HG03066 (cell line): ENCODE measurements at regions not wholly inside any gene's neighbourhood (a gene's known extent, or its start where the extent isn't known, plus 50 kb on each side); places are given as distances from the start of the nearest gene placed in this dataset.
A peak's percentile ranks its signal among the peaks of the same experiment; 100 is the strongest.
"Not testable (repeated sequence)": the region's sequence is repeated elsewhere in the genome, so short reads cannot be mapped to it uniquely, and the experiment has no call there.

ENCODE experiments used
- ATAC-seq: cut with Tn5 transposase; IDR thresholded peaks from one replicate; pipeline ENCODE4 v1.9.1; 2021; ENCODE audit warnings: low read depth; ENCODE audit not compliant: unreplicated experiment

DNA sequence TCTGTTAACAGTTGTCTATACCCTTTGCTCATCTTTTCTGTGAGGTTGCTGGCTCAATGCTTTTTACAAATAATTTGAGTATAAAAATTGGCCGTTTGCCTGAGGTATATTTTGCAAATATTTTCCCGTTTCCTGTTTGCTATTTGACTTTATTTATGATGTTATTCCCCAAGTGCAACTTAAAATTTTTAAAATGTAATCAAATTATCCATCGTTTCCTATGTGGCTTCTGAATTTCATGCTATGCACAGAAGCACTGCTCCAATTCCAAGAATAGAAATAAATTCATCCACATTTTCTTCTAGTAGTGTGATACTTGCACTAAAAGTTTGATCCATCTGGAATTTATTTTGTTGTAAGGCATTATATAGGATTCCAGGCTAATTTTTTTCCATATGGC lies 123.6 kb downstream of the ZNF608 start:
- ATAC-seq, result no peak

GRCh38 chr5:124621279-124621678 lies 125.2 kb downstream of the ZNF608 start:
- ATAC-seq, result no peak

GRCh38 chr5:124620743-124621142 lies 125.7 kb downstream of the ZNF608 start:
- ATAC-seq, result no peak

- no peak for ATAC-seq
Measured at GRCh38 chr5:124619121-124619520, 127.3 kb downstream of the ZNF608 start.

DNA sequence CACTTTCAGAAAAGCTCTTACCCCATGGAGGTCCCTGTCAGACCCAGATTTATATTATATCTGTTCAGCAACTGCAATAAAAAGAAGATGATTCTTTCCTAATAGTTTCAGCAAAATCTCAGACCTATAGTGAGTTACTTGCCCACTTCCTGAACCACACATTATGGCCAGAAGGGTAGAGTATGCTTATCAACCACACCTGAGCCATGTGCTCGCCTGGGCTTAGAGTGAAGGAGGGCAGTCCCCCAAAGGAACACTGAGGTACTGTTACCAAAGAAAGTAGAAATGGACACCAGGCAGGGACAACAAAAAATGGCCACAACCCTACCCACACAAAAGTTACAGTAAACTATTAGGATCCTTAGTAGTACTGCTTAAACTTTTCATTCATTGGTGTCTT lies 128.7 kb downstream of the ZNF608 start:
- no peak for ATAC-seq

DNA sequence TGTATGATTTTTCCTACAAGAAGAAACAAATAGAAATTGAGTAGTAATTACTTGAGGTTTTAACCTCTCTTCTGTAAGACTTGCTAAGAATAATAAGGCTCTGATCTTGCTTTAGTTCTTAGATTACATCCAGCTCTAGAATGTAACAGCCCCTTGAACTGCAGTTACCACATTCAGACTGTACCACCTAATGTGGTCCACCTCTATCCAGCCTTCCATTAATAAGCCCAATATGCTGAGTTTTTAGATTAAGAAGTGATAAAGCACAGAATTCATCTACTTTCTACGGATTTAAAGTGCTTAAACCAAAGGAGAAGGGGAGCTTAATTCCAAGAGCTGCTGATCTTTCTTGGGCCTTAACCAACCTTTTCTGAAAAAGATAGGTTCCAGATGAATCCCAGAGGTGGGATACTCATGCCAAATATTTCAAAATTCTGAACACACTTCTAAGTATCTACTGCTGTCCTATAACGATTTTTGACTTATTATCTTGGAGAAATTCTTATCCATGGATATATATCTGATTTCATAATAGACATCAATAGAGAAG lies 131.5 kb downstream of the ZNF608 start:
- ATAC-seq, result no peak

DNA sequence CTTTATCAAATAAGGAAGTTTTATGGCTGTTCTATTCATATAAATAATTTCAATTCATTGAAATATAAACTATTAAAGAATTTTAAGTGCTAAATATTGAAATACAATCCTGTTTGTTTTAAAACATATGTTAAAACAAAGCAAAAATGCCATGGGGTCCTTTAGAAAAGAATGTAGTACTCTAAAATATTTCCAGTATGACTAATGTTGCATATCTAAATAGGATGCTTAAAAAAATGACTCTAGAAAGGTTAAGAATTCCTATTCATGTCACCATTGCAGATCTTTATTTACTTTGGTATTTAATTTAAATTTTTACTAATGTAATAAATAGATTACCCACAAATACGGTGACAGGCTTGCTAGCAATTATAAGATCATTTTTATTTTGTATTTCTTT lies 132.3 kb downstream of the ZNF608 start:
- no peak for ATAC-seq

- no peak for ATAC-seq
Measured at GRCh38 chr5:124613273-124613953, 133.0 kb downstream of the ZNF608 start.

DNA sequence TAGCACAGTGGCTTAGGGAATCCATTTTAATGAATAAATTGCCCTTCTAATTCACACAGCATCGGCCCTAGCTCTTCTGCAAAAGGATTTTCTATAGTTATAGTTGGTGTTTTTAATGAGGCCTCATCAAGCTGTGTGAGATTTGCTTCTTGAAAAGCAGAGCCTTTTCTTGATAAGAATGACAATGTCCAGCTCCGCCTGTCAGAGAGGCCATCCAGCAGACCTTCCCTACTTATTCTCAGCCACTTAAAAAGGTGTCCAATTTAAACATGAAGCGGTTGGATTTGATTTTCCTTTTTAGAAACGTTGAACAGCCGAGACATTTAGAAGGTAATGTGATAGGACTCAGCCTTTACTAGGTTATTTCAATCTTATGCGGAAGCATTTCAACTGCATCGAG lies 134.4 kb downstream of the ZNF608 start:
- ATAC-seq, result no peak

GRCh38 chr5:124611262-124611661 lies 135.2 kb downstream of the ZNF608 start:
- not testable (repeated sequence) for ATAC-seq

- not testable (repeated sequence) for ATAC-seq
Measured at GRCh38 chr5:124609685-124610084, 136.8 kb downstream of the ZNF608 start.

- no peak for ATAC-seq
Measured at GRCh38 chr5:124606543-124606942, 139.9 kb downstream of the ZNF608 start.

GRCh38 chr5:124606093-124606492 lies 140.3 kb downstream of the ZNF608 start:
- ATAC-seq, result no peak

DNA sequence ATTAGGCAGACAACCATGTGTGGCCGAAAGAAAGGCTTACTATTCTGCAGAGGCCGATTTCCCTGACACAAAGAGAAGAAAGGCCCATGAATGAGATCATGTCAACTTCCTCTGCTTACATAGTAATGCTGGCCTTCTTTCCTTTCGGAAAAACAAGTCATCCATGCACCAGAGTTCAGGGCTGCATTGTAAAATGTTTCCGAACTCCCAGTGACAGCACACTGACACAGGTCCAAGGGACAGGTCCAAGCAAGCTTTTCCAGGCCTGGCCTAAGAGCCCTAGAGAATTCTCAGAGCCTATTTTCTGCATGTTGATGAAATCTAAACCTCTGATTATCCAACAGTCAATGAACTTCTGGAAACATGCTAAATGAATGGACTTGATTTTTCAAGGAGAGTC lies 140.9 kb downstream of the ZNF608 start:
- ATAC-seq, result no peak

DNA sequence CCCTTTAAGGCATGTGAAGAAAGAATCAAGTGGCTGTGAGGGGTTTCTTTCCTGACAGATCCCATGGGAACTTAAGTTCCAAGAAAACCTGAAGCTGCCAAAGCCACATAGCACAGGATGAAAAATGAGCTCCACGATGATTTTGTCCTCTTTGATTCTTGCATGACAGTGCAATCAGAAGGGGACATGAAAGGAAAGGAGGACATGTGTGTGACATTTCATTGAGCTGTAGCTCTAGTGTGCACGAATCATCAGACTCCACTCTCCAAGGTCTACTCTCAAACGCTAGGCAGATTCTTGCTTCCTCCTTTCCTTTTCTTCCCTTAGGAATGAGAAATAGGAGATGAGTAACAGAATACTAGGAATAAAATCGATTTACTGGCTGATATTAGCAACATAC lies 142.0 kb downstream of the ZNF608 start:
- ATAC-seq, result no peak

DNA sequence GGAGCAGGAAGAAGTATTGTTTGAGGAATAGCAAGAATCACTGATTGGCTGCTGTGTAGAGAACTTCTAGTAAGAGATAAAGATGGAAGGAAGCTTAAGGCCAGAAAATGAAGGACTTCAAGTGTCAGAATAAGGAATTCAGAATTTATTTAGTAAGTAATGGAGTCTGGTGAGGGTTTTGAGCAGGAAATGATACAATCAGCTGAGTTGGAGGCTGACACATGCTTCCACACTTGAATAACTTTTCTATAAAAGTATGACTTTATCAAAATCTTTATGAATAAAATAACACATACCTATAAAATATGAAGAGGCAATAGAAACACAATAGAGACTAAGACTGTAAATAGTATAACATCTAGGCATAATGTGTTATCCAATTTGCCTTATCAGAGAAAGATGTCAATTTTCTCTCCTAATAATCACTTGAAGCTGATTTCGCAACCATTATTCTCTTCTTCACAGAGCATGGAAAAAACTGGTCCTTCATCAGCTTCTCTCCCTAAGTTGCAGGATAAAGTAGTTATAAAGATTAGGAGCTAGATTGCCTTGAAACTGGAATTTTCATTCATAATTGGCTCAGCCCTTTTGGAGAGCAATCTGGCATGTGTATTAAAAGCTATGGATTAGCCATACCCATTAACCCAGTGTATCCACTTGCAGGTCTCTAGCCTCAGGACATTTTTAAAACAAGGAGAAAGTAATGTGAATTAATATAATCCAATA lies 143.4 kb downstream of the ZNF608 start:
- ATAC-seq, result no peak

GRCh38 chr5:124599028-124599973 lies 147.1 kb downstream of the ZNF608 start:
- ATAC-seq, result peak; percentile 71

GRCh38 chr5:124596595-124597421 lies 149.6 kb downstream of the ZNF608 start:
- no peak for ATAC-seq

GRCh38 chr5:124593952-124594351 lies 152.5 kb downstream of the ZNF608 start:
- ATAC-seq, result no peak

DNA sequence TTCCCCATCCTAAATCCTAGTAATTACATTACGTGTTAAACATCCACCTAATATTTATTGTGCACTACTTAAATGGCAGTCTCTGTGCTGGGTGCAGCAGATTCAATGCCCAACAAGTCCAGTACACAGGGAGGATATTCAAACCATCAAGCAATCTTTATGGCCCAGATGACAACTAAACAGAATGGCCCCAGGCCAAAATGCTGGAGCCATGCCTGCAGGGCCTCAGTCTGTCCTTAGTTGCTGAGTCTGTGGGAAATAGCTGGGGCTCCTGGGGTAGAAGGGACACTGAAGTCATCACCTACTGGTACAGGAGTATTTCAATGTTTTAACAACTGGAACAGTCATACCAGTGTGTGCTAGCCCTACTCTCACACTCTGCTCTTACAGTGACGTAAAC lies 153.5 kb downstream of the ZNF608 start:
- ATAC-seq, result no peak
